ENCODE measurements at regions not wholly inside any gene's neighbourhood (a gene's known extent, or its start where the extent isn't known, plus 50 kb on each side); places are given as distances from the start of the nearest gene placed in this dataset.
A peak's percentile ranks its signal among the peaks of the same experiment; 100 is the strongest.

GRCh38 chr14:22391908-22392565, 197.0 kb downstream of the DAD1 start:
- H3K9me3 ChIP-seq = no peaks in the 10 kb centered on the region
- H3K36me3 ChIP-seq = no peaks in the 10 kb centered on the region
- no peak for DNase-seq
- H3K4me3 ChIP-seq = no peak overlapping the region
- no peaks in the 10 kb centered on the region for H3K27me3 ChIP-seq

GRCh38 chr14:22390824-22391461, 198.1 kb downstream of the DAD1 start:
- H3K4me3 ChIP-seq = no peak overlapping the region
- no peak for DNase-seq
- no peaks in the 10 kb centered on the region for H3K36me3 ChIP-seq
- H3K9me3 ChIP-seq = no peaks in the 10 kb centered on the region
- no peaks in the 10 kb centered on the region for H3K27me3 ChIP-seq

DNA sequence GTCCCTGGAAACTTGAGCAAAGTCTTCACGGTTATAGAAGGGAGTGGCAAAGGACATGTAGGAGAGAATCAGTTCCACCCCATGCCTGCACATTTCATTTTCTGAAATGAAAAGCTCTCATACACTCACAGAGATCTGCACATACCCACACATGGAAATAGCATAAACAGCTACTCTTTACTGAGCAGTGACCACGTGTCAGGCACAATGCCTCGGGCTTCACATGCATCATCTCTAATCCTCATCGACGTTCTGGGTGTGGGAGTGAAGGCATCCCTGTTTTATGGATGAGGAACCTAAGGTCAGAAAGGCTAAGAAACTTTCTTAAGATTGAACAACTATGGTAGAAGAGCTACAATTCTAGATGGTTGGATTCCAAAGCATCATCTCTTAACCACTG, 198.8 kb downstream of the DAD1 start:
- Histone ChIP-seq H3K27me3 (no peaks in the 10 kb centered on the region), H3K4me3 (no peak overlapping the region), H3K36me3 (no peaks in the 10 kb centered on the region), H3K9me3 (no peaks in the 10 kb centered on the region)
- no peak for DNase-seq

GRCh38 chr14:22388669-22389595, 200.1 kb downstream of the DAD1 start:
- DNase-seq = no peak
- H3K9me3 ChIP-seq = no peaks in the 10 kb centered on the region
- no peaks in the 10 kb centered on the region for H3K27me3 ChIP-seq
- H3K36me3 ChIP-seq = no peaks in the 10 kb centered on the region
- no peak overlapping the region for H3K4me3 ChIP-seq

DNA sequence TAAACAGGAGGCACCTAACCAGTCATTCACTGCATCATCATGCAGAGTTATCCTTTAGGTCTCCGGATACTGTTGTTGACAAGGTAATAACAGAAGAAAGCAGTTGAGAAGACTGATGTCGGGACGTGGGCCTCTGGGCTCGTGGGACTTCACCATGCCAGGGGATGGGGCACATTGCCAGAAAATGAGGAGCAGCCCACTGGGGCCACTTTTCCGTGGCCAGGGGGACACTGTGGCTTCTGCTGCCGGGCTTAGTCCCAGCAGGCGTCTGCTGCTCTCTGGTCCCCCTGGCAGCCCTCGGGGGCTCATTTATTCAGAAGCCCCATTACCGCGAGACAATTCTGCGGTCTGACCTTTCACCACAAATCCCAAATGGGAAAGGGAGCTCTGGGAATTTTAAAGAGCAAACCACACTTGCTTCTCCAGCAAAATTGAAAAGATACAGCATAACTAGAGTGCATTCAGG, 201.2 kb downstream of the DAD1 start:
- no peaks in the 10 kb centered on the region for H3K27me3 ChIP-seq

DNA sequence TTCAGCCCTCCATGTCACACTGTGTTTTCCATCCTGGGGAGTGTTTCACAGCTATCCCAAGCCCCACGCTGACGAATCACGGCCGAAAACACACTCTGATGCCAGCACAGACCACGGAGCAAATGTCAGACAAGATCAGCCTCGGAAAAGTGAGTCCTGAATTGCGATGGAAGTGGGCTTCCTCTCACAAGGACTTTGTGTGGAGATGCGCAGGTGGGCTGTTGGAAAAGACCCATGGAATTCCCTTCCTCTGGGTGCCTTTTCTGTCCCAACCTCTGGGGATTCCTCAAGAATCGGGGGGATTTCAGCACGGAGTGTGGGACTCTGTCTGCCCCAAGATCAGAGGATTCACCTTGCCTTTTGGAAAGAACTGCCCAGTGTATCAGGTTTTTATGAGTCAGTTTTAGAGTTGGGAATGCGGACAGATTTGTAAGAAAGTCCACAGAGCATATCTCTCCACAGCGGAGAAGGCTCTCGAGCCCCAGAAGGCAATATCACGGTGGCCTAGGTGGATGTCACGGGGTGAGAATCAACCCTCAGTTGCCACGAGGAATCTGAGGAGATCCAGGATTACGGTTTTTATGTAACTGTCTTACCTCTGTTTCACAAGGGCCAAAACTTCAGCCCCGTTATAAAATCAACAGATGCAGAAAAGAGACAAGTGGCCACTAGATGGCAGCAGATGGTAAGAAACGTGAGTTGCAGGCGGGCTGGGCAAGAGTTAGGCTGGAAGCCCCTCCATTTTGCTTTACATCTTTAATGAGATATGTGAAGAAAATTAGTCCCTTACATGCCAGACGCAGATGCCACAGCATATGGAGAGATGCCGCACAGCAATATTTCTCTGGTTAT, 201.9 kb downstream of the DAD1 start:
- no peak overlapping the region for H3K4me3 ChIP-seq
- H3K27me3 ChIP-seq = no peaks in the 10 kb centered on the region
- no peaks in the 10 kb centered on the region for H3K9me3 ChIP-seq
- DNase-seq = no peak
- H3K36me3 ChIP-seq = no peaks in the 10 kb centered on the region

More for the DNA sequence above, 201.2 kb downstream of the DAD1 start:
- H3K36me3 ChIP-seq = no peaks in the 10 kb centered on the region
- DNase-seq = no peak
- no peaks in the 10 kb centered on the region for H3K9me3 ChIP-seq
- no peak overlapping the region for H3K4me3 ChIP-seq

- H3K36me3 ChIP-seq = no peaks in the 10 kb centered on the region
- DNase-seq = no peak
- H3K27me3 ChIP-seq = no peaks in the 10 kb centered on the region
- no peak overlapping the region for H3K4me3 ChIP-seq
- no peaks in the 10 kb centered on the region for H3K9me3 ChIP-seq
Observed at GRCh38 chr14:22384974-22385526, 204.0 kb downstream of the DAD1 start.

GRCh38 chr14:22384167-22384549, 204.9 kb downstream of the DAD1 start:
- no peaks in the 10 kb centered on the region for H3K36me3 ChIP-seq
- no peaks in the 10 kb centered on the region for H3K27me3 ChIP-seq
- H3K4me3 ChIP-seq = no peak overlapping the region
- no peak for DNase-seq
- H3K9me3 ChIP-seq = no peaks in the 10 kb centered on the region

GRCh38 chr14:22383515-22384166, 205.4 kb downstream of the DAD1 start:
- Histone ChIP-seq H3K9me3 (no peaks in the 10 kb centered on the region), H3K36me3 (no peaks in the 10 kb centered on the region), H3K27me3 (no peaks in the 10 kb centered on the region), H3K4me3 (no peak overlapping the region)
- DNase-seq = no peak

DNA sequence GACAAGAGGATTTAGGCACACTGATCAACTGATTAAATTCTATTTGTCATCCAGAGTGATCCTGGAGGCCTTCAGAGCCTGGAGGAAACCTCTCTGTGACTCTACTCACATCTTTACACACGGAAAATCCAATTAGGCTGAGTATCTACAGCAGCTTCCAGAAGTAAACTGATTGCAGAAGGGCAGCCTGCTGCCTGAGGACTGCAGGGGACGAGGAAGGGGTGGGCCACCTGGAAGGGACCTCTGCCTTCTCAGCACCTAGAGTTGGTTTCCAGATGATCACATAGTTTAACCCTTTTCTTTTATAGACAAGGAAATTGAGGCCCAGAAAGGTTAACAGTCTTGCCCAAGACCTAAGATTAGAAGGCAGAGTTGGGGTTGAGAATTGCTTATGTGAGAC, 206.1 kb downstream of the DAD1 start:
- no peaks in the 10 kb centered on the region for H3K9me3 ChIP-seq
- no peak overlapping the region for H3K4me3 ChIP-seq
- no peaks in the 10 kb centered on the region for H3K36me3 ChIP-seq
- H3K27me3 ChIP-seq = no peaks in the 10 kb centered on the region
- DNase-seq = no peak

- Histone ChIP-seq H3K4me3 (no peak overlapping the region), H3K27me3 (no peaks in the 10 kb centered on the region), H3K9me3 (no peaks in the 10 kb centered on the region), H3K36me3 (no peaks in the 10 kb centered on the region)
- DNase-seq = no peak
Observed at GRCh38 chr14:22382395-22382794, 206.6 kb downstream of the DAD1 start.

GRCh38 chr14:22381766-22382165, 207.3 kb downstream of the DAD1 start:
- Histone ChIP-seq H3K27me3 (no peaks in the 10 kb centered on the region; the same call in 1 of the 2 replicates), H3K4me3 (no peak overlapping the region), H3K36me3 (no peaks in the 10 kb centered on the region), H3K9me3 (no peaks in the 10 kb centered on the region)
- no peak for DNase-seq

DNA sequence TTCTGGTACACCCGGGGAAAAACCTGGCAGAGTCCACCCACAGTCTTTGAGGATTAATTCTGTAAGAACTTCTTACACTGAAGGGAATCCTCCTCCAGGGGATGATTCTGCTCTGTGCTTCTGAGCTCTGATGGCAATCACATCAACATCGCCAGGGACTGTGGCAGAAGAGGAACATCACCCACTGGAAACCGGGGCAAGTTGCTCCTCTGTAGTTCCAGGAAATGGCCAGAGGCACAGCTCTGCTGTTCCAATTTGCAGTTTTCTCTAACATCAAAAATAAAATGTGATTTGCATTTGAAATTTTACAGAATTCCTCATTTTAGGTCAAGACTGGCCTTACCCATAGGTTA, 207.6 kb downstream of the DAD1 start:
- H3K36me3 ChIP-seq = no peaks in the 10 kb centered on the region
- DNase-seq = no peak
- no peak overlapping the region for H3K4me3 ChIP-seq
- H3K9me3 ChIP-seq = no peaks in the 10 kb centered on the region
- H3K27me3 ChIP-seq = no peaks in the 10 kb centered on the region; the same call in 1 of the 2 replicates

DNA sequence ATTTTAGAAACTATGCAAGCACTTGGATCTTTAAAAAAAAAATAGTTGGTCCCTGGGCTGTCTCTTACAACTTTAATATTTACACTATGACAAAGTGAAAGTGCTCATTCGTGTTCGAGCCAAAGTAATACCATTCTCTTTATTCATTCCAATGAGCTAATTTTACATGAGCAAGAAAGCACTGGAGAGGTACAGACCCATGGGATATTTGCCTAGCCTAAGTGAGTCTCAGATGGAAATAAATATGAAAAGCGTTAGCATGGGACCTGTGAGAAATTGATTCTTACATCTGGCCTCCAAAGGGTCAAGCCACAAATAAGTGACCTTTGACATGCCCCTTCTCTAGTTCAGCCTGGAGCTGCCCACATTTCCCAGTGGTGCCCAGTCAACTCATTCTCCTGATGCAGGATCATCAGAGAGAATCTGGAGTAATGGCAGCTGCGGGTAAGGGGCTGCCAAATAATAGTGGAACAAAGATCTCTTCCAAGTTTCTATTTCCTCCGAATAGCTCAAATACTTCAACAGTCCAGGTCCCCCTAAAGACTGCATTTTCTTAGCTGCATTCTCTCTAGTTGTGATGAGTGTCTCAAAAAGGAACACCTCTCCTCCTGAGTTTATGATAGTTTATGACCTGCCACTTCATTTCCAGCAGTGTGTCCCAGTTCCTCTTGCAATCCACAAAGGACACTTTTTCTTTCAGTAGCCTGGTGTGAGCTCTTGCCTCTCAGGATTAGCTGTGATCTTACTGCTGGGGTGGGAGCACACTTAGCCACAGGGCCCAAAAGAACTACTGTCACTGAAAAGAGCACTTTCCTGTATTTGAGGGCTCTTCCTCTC, 208.2 kb downstream of the DAD1 start:
- H3K36me3 ChIP-seq = no peaks in the 10 kb centered on the region
- no peak overlapping the region for H3K4me3 ChIP-seq
- H3K27me3 ChIP-seq = no peaks in the 10 kb centered on the region; the same call in 1 of the 2 replicates
- H3K9me3 ChIP-seq = no peaks in the 10 kb centered on the region
- DNase-seq = peak; percentile 58

DNA sequence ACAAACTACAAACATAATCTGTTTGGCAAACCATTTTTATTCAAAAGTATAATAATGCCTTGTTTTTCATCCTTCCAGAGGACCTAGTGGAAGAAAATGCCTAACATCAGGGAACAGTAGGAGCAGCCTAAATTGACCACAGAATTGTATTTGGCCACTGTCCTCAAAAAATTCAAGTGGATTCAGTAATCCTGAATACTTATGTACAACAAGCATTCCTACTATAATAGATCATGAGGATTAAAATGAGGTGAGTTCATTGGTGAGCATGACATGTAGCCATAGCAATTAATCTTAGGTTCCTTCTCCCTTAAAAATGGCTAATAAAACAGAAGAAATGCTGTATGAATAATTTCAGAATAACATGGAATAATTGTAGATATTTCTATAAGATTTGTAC, 209.3 kb downstream of the DAD1 start:
- DNase-seq = no peak
- Histone ChIP-seq H3K27me3 (no peaks in the 10 kb centered on the region; the same call in 1 of the 2 replicates), H3K9me3 (no peaks in the 10 kb centered on the region), H3K4me3 (no peak overlapping the region), H3K36me3 (no peaks in the 10 kb centered on the region)
